OCI-LY3 (cell line): ENCODE measurements at regions not wholly inside any gene's neighbourhood (a gene's known extent, or its start where the extent isn't known, plus 50 kb on each side); places are given as distances from the start of the nearest gene placed in this dataset.

Experiments
- CTCF ChIP-seq: fragments of 200-600, 300-600 bp; sonication (generic); IDR thresholded peaks from 2 replicates; pipeline ENCODE4 v1.5.1; 2014; ENCODE audit warnings: antibody characterized with exemption, low read length, low read depth
- EZH2phosphoT487 ChIP-seq: fragments of 200-600 bp; shearing (Covaris generic); IDR thresholded peaks from 2 replicates; pipeline ENCODE4 v1.6.1; 2018; ENCODE audit warnings: antibody characterized with exemption, mixed run types, low read depth

DNA sequence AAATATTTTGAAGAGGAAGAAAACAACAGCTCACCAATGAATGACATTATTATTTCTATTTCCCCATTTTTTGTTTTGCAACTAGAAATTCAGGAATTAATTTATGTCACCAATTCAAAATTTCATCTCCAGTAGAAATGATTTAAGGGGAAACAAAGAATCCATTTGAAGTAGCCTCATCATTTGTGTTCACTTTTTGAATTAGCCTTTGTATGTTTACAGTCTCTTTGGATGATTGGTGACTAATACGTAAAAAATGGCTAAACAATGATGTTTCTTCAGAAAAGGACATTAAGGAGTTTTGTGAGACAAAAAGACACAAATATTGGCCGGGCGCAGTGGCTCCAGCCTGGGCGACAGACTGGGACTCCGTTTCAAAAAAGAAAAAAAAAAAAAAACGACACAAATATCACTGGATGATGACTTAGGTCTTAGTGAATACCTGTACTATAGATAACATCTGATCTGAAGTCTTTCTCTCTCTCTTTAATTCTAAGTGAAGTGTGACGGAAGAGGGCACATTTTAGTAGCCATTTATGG, 313.2 kb downstream of the PIK3C3 start:
- TF ChIP-seq CTCF (no peak), EZH2phosphoT487 (no peak)
